GM12873 (cell line): ENCODE measurements at regions not wholly inside any gene's neighbourhood (a gene's known extent, or its start where the extent isn't known, plus 50 kb on each side); places are given as distances from the start of the nearest gene placed in this dataset.

Experiments
- CTCF ChIP-seq: IDR thresholded peaks from 2 replicates; pipeline ENCODE4 v1.5.1; 2012; ENCODE audit warnings: low read depth, mild to moderate bottlenecking, moderate library complexity, low read length, control low read depth; ENCODE audit not compliant: insufficient read depth; ENCODE audit errors: missing control alignments

GRCh38 chr15:38895326-38896255 lies 331.0 kb upstream of the RASGRP1 start:
- TF ChIP-seq CTCF, result no peak

GRCh38 chr15:38896647-38897046 lies 332.0 kb upstream of the RASGRP1 start:
- TF ChIP-seq CTCF, result no peak

GRCh38 chr15:38897551-38897950 lies 332.9 kb upstream of the RASGRP1 start:
- no peak for TF ChIP-seq CTCF

GRCh38 chr15:38898236-38898635 lies 333.6 kb upstream of the RASGRP1 start:
- no peak for TF ChIP-seq CTCF

- TF ChIP-seq CTCF, result no peak
Measured at GRCh38 chr15:38899300-38899699, 334.7 kb upstream of the RASGRP1 start.

GRCh38 chr15:38904298-38904697 lies 339.7 kb upstream of the RASGRP1 start:
- TF ChIP-seq CTCF, result no peak

- TF ChIP-seq CTCF, result no peak
Measured at GRCh38 chr15:38905632-38906031, 341.0 kb upstream of the RASGRP1 start.
